GM20000 (cell line): ENCODE measurements at regions not wholly inside any gene's neighbourhood (a gene's known extent, or its start where the extent isn't known, plus 50 kb on each side); places are given as distances from the start of the nearest gene placed in this dataset.

Experiments
- DNase-seq: peaks from one replicate; pipeline ENCODE4 v3.0.0; 2012; ENCODE audit warnings: low spot score
- TF ChIP-seq, protein P1 (sequence below): IDR thresholded peaks from 2 replicates; pipeline ENCODE4 v1.5.1; 2012; ENCODE audit warnings: mild to moderate bottlenecking, control low read depth; ENCODE audit errors: extremely low read depth, missing control alignments

DNA sequence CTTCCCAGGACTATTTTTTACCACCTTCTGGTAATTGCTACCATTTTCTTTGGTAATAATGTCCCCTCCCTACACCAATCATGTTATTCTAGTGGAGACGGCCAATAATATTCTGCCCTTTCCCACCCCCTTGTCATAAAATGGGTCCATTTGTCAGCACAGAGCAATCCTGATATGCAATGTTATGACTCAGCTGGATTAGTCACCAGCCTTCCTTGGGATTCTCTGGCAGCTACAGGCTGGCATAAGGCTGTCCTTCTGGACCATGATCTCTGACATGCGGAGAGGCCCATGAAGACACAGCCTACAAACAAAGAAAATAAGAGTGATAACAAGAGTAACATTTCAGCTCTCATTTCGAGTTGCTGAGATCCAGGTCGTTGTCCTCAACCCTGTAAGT, 222.0 kb upstream of the CPNE8 start:
- no peak for DNase-seq
- TF ChIP-seq, protein P1, sequence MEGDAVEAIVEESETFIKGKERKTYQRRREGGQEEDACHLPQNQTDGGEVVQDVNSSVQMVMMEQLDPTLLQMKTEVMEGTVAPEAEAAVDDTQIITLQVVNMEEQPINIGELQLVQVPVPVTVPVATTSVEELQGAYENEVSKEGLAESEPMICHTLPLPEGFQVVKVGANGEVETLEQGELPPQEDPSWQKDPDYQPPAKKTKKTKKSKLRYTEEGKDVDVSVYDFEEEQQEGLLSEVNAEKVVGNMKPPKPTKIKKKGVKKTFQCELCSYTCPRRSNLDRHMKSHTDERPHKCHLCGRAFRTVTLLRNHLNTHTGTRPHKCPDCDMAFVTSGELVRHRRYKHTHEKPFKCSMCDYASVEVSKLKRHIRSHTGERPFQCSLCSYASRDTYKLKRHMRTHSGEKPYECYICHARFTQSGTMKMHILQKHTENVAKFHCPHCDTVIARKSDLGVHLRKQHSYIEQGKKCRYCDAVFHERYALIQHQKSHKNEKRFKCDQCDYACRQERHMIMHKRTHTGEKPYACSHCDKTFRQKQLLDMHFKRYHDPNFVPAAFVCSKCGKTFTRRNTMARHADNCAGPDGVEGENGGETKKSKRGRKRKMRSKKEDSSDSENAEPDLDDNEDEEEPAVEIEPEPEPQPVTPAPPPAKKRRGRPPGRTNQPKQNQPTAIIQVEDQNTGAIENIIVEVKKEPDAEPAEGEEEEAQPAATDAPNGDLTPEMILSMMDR: no peak

DNA sequence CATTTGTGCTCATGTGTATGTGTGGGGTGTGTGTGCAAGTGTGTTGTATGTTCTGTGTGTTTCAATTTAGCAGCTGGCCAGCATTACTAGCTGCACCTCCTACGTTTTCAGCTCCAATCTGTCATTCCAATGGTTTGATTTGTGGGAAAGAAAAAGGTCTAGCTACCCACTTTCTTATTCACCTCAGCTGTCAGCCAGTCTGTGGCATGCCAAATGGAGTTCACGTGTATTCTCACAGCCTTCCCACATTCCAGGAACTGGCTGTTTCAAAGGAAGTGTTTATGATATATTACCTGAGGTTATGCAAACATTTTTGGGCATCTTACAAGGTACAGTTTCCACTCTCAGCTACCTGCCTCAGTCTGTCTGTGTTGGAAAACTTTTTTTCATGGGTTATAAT, 220.2 kb upstream of the CPNE8 start:
- no peak for DNase-seq
- TF ChIP-seq, protein P1: no peak

DNA sequence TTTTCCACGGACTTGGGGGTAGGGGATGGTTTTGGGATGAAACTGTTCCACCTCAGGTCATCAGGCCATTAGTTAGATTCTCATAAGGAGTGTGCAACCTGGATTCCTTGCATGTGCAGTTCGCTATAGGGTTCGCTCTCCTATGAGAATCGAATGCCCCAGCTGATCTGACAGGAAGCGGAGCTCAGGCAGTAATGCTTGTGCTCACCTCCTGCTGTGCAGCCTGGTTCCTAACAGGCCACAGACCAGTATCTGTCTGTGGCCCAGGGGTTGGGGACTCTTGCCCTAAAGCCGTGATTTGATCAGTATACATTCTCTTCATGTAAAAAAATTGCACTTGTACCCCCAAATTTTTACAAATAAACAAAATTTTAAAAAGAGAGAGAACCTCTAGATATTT, 219.4 kb upstream of the CPNE8 start:
- TF ChIP-seq, protein P1: no peak
- no peak for DNase-seq

DNA sequence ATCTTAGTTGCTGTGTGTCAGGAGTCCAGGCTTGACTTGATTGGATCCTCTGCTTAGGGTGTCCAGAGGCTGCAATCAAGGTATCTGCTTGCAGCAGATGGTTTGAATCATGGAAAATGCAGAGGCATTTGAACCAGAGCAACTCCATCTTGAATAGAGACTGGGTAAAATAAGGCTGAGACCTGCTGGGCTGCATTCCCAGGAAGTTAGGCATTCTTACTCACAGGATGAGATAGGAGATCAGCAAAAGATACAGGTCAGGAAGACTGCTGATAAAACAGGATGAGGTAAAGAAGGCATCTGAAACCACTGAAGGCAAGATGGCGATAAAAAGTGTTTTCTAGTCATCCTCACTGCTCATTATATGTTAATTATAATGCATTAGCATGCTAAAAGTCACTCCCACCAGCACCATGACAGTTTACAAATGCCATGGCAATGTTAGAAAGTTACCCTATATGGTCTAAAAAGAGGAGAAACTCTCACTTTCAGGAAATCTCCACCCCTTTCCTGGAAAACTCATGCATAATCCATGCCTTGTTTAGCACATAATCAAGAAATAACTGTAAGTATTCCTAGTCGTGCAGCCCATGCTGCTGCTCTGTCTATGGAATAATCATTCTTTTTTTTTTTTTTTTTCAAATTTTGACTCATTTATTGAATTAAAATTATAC, 218.3 kb upstream of the CPNE8 start:
- DNase-seq: no peak
- TF ChIP-seq, protein P1: no peak

DNA sequence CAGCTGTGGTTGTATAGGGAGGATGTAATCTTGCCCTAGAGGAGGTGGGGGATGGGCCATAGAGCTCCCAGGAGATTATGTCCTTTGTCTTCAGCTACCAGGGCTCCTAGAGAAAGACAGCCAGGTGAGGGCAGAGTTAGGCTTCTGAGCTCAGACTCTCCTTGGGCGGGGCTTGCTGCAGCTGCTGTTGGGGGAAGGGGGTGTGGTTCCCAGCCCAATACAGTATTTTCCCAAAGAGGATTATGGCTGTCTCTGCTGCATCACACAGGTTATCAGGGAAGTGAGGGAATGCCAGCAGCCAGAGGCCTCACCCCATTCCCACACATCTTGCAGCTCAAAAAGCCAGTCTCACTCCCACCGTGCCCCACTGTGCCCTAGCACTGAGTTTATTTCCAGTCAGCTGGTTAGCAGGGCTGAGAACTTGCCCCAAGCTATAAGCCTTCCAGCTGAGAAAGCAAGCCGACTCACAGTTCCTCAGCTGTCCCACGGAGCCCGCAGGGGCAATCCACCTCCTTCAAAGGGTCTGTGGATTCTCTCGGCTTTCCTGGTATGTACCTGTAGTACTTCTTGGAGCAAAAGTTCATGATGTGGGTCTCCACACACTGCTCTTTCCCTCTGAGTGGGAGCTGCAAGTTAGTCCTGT, 217.3 kb upstream of the CPNE8 start:
- no peak for DNase-seq
- TF ChIP-seq, protein P1: no peak

DNA sequence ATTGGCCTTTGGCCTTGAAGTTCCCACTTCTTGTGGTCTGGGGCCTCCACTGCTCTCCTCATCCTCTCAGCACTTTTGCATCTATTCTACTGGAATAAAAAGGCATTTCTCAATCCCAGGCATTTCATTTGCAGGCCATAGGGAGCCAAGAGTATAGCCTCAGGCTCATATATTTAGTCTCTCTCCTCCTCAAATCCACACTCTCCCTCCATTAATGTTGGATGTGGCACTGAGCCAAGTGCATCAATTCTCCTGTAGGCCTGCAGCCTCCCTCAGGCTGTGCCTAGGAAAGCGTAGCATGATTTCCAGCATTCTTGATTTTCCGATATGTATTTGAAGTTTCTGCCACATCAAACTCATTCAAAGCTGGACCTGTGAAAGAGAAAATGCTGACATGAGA, 211.5 kb upstream of the CPNE8 start:
- DNase-seq: no peak
- TF ChIP-seq, protein P1: no peak

DNA sequence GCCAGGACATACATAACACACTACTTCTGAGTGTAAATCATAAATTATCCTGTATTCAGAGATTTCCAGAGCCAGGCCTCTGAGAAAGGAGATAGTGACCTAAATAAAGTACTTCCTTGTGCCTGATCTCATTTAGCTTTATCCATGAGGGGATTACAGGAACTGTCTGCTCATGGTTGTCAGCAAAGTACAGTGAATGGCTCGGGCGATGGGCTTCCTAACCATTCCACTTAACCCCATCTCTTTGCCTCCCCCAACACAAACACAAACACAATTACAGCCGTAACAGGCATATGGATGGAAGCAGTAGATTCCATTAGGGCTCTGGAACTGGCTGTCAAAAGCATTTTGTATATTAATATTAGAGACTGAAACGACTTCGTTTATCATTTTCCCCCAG, 206.7 kb upstream of the CPNE8 start:
- TF ChIP-seq, protein P1: no peak
- no peak for DNase-seq
